Stimulated activated CD8-positive, alpha-beta memory T cell treated with anti-CD3 and anti-CD28 coated beads, Interleukin-4, amount 100 ng/mL, for 24 hours (primary cell): ENCODE measurements at regions not wholly inside any gene's neighbourhood (a gene's known extent, or its start where the extent isn't known, plus 50 kb on each side); places are given as distances from the start of the nearest gene placed in this dataset.

Experiments used
- DNase-seq: peaks from one replicate; pipeline ENCODE4 v3.0.0-alpha.2; 2020; ENCODE audit warnings: low read depth

- DNase-seq = no peak
These were observed 60.9 kb upstream of the CLMP start for GRCh38 chr11:123255909-123256308.

- no peak for DNase-seq
These were observed 59.3 kb upstream of the CLMP start for GRCh38 chr11:123254357-123254756.

- DNase-seq = no peak
These were observed 58.9 kb upstream of the CLMP start for GRCh38 chr11:123253911-123254310.

GRCh38 chr11:123253223-123253622 lies 58.2 kb upstream of the CLMP start:
- no peak for DNase-seq

GRCh38 chr11:123251657-123252344 lies 56.8 kb upstream of the CLMP start:
- no peak for DNase-seq

- DNase-seq = no peak
These were observed 56.0 kb upstream of the CLMP start for GRCh38 chr11:123250892-123251656.

- no peak for DNase-seq
These were observed 54.3 kb upstream of the CLMP start for GRCh38 chr11:123249354-123249753.

- no peak for DNase-seq
These were observed 52.8 kb upstream of the CLMP start for GRCh38 chr11:123247813-123248379.

GRCh38 chr11:123247496-123247799 lies 52.4 kb upstream of the CLMP start:
- DNase-seq = no peak

- DNase-seq = peak; percentile 76
These were observed 51.9 kb upstream of the CLMP start for GRCh38 chr11:123246749-123247495.

- DNase-seq = no peak
These were observed 50.5 kb upstream of the CLMP start for GRCh38 chr11:123245567-123245966.
